Breast epithelium (tissue), 3 donors: ENCODE measurements at regions not wholly inside any gene's neighbourhood (a gene's known extent, or its start where the extent isn't known, plus 50 kb on each side); places are given as distances from the start of the nearest gene placed in this dataset.

Experiments used
- POLR2A ChIP-seq: fragments of 450-650 bp; IDR thresholded peaks from one replicate; pipeline ENCODE4 v1.6.1; 2016; ENCODE audit warnings: antibody characterized with exemption, mild to moderate bottlenecking, moderate library complexity
- POLR2AphosphoS5 ChIP-seq, 3 donors: sonication (generic); formaldehyde crosslinking; IDR thresholded peaks; one replicate each; pipeline ENCODE4 v1.6.1; 2017; ENCODE audit warnings: antibody characterized with exemption in 3 of 3
- TF ChIP-seq, protein P1 (sequence below), 3 donors: fragments of 450-650 bp; IDR thresholded peaks; one replicate each; pipeline ENCODE4 v1.5.1; 2016 to 2017; ENCODE audit warnings: antibody characterized with exemption in 3 of 3, mild to moderate bottlenecking in 3 of 3, moderate library complexity in 3 of 3

GRCh38 chr3:163327086-163327485 lies 1751.2 kb downstream of the SI start:
- no peak for TF ChIP-seq POLR2AphosphoS5 (IDR thresholded peaks at IDR 0.05)
- TF ChIP-seq, protein P1, sequence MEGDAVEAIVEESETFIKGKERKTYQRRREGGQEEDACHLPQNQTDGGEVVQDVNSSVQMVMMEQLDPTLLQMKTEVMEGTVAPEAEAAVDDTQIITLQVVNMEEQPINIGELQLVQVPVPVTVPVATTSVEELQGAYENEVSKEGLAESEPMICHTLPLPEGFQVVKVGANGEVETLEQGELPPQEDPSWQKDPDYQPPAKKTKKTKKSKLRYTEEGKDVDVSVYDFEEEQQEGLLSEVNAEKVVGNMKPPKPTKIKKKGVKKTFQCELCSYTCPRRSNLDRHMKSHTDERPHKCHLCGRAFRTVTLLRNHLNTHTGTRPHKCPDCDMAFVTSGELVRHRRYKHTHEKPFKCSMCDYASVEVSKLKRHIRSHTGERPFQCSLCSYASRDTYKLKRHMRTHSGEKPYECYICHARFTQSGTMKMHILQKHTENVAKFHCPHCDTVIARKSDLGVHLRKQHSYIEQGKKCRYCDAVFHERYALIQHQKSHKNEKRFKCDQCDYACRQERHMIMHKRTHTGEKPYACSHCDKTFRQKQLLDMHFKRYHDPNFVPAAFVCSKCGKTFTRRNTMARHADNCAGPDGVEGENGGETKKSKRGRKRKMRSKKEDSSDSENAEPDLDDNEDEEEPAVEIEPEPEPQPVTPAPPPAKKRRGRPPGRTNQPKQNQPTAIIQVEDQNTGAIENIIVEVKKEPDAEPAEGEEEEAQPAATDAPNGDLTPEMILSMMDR (IDR thresholded peaks at IDR 0.05) = no peak
- TF ChIP-seq POLR2A = no peak
